ENCODE measurements at regions not wholly inside any gene's neighbourhood (a gene's known extent, or its start where the extent isn't known, plus 50 kb on each side); places are given as distances from the start of the nearest gene placed in this dataset.

DNA sequence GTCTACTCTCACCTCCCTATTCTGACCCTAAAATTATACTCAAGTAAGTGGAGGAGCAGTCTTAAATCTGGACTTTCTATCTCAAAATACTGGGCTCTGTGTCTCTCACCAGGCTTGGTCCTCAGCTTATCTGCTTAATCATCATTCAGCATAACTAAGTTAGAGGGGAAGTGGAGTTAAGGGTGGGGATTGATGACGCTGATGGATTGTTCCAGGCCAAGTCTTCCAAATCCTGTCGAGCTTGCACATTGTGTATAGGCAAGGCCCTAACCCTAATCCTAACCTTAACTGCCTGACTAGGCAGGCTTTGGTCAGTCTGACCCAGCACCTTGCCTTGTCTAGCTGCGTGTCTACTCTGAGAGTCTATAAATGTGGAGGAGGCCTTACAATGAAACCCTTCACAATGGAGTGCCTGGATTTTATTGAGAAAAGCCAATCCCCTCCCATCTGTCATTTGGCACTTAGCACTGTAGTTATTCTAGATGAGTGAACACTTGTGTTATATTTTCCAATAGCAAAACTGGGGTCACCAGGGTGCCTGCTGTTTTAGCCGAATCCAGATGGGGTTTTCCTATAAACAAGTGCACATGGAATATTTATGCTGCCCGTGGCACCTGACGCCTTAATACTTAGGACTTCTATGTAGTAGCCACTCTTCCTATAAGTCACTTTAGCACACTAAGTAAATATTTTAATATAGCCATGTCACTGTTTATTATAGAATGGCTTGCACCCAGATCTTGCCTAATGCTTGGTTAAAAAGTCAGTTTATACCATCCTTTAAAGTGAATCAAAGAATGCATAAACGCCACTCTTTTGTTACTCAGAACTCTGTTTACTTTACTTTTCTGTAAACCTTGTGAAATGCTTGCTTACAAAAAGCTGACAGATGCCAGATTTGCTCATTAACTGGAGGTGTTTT lies 193.2 kb upstream of the MYOCD start:
- H3K27me3 ChIP-seq, result no peaks in the 10 kb centered on the region
- Mint-ChIP-seq H3K9me3 (no peaks in the 10 kb centered on the region), H3K4me3 (no peak overlapping the region), H3K4me1 (no peaks in the 10 kb centered on the region), H3K27ac (no peak overlapping the region), H3K27me3 (ENCODE audit: insufficient read depth, low read depth) (no peaks in the 10 kb centered on the region), H3K36me3 (no peaks in the 10 kb centered on the region)
- H4K20me1 ChIP-seq (ENCODE audit: low read depth), result no peaks in the 10 kb centered on the region
- H3K27ac ChIP-seq, result no peak overlapping the region
- no peaks in the 10 kb centered on the region for H3K4me1 ChIP-seq
- no peaks in the 10 kb centered on the region for H3K36me3 ChIP-seq
- no peak for DNase-seq (ENCODE audit: low spot score)
- H3K4me2 ChIP-seq, result no peak overlapping the region
- no peak for TF ChIP-seq EZH2 (IDR thresholded peaks at IDR 0.05)
- no peaks in the 10 kb centered on the region for H3K9me3 ChIP-seq (ENCODE audit: low read depth)
- no peaks in the 10 kb centered on the region for H3F3A ChIP-seq (ENCODE audit: low read depth)
- no peak overlapping the region for H3K9ac ChIP-seq
- H2AFZ ChIP-seq (replicated peaks), result no peak overlapping the region
- H3K79me2 ChIP-seq (ENCODE audit: low read depth), result no peaks in the 10 kb centered on the region
- no peak overlapping the region for H3K4me3 ChIP-seq

DNA sequence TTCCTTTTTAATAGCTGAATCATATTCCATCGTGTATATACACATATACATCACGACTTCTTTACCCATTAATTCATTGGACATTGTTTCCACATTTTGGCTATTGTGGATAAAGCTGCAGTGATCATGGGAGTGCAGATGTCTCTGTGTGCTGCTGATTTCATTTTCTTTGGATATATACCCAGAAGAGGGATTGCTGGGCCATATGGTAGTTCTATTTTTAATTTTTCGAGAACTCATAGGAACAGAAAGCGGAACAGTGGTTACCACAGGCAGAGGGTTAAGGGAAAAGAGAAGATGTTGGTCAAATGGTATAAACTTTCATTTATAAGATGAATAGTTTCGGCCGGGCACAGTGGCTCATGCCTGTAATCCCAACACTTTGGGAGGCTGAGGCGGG lies 187.4 kb upstream of the MYOCD start:
- no peaks in the 10 kb centered on the region for H3K36me3 ChIP-seq
- TF ChIP-seq, protein P1, sequence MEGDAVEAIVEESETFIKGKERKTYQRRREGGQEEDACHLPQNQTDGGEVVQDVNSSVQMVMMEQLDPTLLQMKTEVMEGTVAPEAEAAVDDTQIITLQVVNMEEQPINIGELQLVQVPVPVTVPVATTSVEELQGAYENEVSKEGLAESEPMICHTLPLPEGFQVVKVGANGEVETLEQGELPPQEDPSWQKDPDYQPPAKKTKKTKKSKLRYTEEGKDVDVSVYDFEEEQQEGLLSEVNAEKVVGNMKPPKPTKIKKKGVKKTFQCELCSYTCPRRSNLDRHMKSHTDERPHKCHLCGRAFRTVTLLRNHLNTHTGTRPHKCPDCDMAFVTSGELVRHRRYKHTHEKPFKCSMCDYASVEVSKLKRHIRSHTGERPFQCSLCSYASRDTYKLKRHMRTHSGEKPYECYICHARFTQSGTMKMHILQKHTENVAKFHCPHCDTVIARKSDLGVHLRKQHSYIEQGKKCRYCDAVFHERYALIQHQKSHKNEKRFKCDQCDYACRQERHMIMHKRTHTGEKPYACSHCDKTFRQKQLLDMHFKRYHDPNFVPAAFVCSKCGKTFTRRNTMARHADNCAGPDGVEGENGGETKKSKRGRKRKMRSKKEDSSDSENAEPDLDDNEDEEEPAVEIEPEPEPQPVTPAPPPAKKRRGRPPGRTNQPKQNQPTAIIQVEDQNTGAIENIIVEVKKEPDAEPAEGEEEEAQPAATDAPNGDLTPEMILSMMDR (IDR thresholded peaks at IDR 0.05), result no peak
- TF ChIP-seq EZH2 (IDR thresholded peaks at IDR 0.05) (no peak), EZH2phosphoT487 (IDR thresholded peaks at IDR 0.05) (no peak)
- no peaks in the 10 kb centered on the region for H3K4me1 Mint-ChIP-seq
- no peaks in the 10 kb centered on the region for H3K79me2 ChIP-seq (ENCODE audit: low read depth)
- no peak overlapping the region for H3K4me3 ChIP-seq
- H3K27me3 ChIP-seq, result no peaks in the 10 kb centered on the region
- H3K4me2 ChIP-seq, result no peak overlapping the region
- H3K9me3 ChIP-seq (ENCODE audit: low read depth), result no peaks in the 10 kb centered on the region
- H3K27ac Mint-ChIP-seq, result no peak overlapping the region
- H3F3A ChIP-seq (ENCODE audit: low read depth), result no peaks in the 10 kb centered on the region
- DNase-seq (ENCODE audit: low spot score), result no peak
- H3K27ac ChIP-seq, result no peak overlapping the region
- H3K36me3 Mint-ChIP-seq, result no peaks in the 10 kb centered on the region
- peaks cover 4% of the 10 kb centered on the region for H3K27me3 Mint-ChIP-seq (ENCODE audit: insufficient read depth, low read depth)
- no peak overlapping the region for H3K9ac ChIP-seq
- no peaks in the 10 kb centered on the region for H3K4me1 ChIP-seq
- no peak overlapping the region for H2AFZ ChIP-seq (replicated peaks)
- no peak overlapping the region for H3K4me3 Mint-ChIP-seq
- H4K20me1 ChIP-seq (ENCODE audit: low read depth), result no peaks in the 10 kb centered on the region
- H3K9me3 Mint-ChIP-seq, result no peaks in the 10 kb centered on the region

DNA sequence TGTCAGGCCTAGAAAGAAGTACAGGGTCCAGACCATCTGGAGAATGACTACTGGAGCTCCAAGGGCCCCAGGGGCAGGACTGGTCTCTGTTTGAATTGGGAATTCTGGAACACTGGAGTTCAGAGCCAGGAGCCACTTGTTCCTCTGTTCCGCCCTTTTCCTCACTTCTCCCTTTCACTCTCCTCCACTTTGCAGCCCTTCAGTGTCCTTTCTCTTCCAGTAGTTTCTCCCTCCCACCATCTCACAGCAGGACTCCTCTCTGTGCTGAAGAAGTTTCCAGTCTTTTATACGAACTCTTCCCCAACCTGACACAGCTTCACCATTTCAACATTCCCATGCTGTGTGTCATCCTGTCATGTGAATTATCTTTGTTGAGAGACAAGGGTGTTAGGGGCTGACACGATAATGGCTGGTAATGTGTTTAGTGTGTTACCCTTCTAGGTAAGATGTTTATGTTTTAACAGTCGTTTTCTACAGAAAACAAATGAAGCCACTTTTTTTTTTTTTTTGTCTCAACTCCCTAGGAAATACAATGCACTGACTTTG lies 180.3 kb upstream of the MYOCD start:
- H3K4me1 ChIP-seq, result no peaks in the 10 kb centered on the region
- H3K36me3 Mint-ChIP-seq, result no peaks in the 10 kb centered on the region
- TF ChIP-seq, protein P1 (IDR thresholded peaks at IDR 0.05), result no peak
- TF ChIP-seq EZH2phosphoT487 (IDR thresholded peaks at IDR 0.05), result no peak
- H3K4me1 Mint-ChIP-seq, result no peaks in the 10 kb centered on the region
- H3K79me2 ChIP-seq (ENCODE audit: low read depth), result no peaks in the 10 kb centered on the region
- H3K27ac ChIP-seq, result no peak overlapping the region
- no peak overlapping the region for H3K4me3 ChIP-seq
- no peak overlapping the region for H2AFZ ChIP-seq (replicated peaks)
- H3K9ac ChIP-seq, result no peak overlapping the region
- peaks cover 4% of the 10 kb centered on the region for H3K9me3 Mint-ChIP-seq
- H3K36me3 ChIP-seq, result no peaks in the 10 kb centered on the region
- H3K27me3 Mint-ChIP-seq (ENCODE audit: insufficient read depth, low read depth), result no peaks in the 10 kb centered on the region
- no peaks in the 10 kb centered on the region for H3K27me3 ChIP-seq
- no peak for DNase-seq (ENCODE audit: low spot score)
- no peaks in the 10 kb centered on the region for H3F3A ChIP-seq (ENCODE audit: low read depth)
- H3K4me2 ChIP-seq, result no peak overlapping the region
- no peaks in the 10 kb centered on the region for H3K9me3 ChIP-seq (ENCODE audit: low read depth)
- H3K4me3 Mint-ChIP-seq, result no peak overlapping the region
- H3K27ac Mint-ChIP-seq, result no peak overlapping the region
- no peaks in the 10 kb centered on the region for H4K20me1 ChIP-seq (ENCODE audit: low read depth)

DNA sequence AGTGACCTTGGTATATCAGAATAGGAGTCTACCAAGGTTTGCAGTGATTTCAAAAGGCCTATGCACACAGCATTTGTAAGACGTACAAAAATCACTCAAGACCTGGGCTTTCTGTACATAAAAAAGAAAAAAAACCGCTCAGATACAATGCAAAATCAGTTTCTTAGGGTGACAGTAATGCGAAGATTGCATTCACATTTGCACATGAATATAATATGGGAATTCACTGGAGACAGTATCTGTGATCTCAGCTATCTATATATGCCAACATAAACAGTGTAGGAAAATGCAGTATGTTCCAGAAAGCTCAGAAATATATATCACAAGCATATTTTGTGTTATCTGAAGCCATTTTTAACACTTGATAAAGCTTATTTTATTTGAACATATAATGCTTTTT lies 176.4 kb upstream of the MYOCD start:
- Histone ChIP-seq H3K36me3 (no peaks in the 10 kb centered on the region), H3K4me2 (no peak overlapping the region), H3K9me3 (ENCODE audit: low read depth) (no peaks in the 10 kb centered on the region), H4K20me1 (ENCODE audit: low read depth) (no peaks in the 10 kb centered on the region), H2AFZ (replicated peaks) (no peak overlapping the region), H3K27me3 (no peaks in the 10 kb centered on the region), H3K9ac (no peak overlapping the region), H3K4me3 (no peak overlapping the region), H3K4me1 (no peaks in the 10 kb centered on the region), H3F3A (ENCODE audit: low read depth) (no peaks in the 10 kb centered on the region), H3K27ac (no peak overlapping the region), H3K79me2 (ENCODE audit: low read depth) (no peaks in the 10 kb centered on the region)
- Mint-ChIP-seq H3K27me3 (ENCODE audit: insufficient read depth, low read depth) (no peaks in the 10 kb centered on the region), H3K4me3 (no peak overlapping the region), H3K36me3 (no peaks in the 10 kb centered on the region), H3K9me3 (peaks cover 4% of the 10 kb centered on the region), H3K27ac (no peak overlapping the region), H3K4me1 (no peaks in the 10 kb centered on the region)
- TF ChIP-seq EZH2 (IDR thresholded peaks at IDR 0.05) (no peak), EZH2phosphoT487 (IDR thresholded peaks at IDR 0.05) (no peak)
- TF ChIP-seq, protein P1 (IDR thresholded peaks at IDR 0.05), result no peak
- DNase-seq (ENCODE audit: low spot score), result no peak

Data from neural progenitor cell (in vitro differentiated cells).